OCI-LY1 (cell line): ENCODE measurements at regions not wholly inside any gene's neighbourhood (a gene's known extent, or its start where the extent isn't known, plus 50 kb on each side); places are given as distances from the start of the nearest gene placed in this dataset.

Experiments
- H2AFZ ChIP-seq: fragments of 200-600 bp; sonication (generic), shearing (Covaris generic); 2 replicates; pipeline ENCODE4 v1.6.0; 2014; ENCODE audit warnings: antibody characterized with exemption, mild to moderate bottlenecking, low read length
- H3F3A ChIP-seq: fragments of 200-600 bp; sonication (generic), shearing (Covaris generic); 2 replicates; pipeline ENCODE4 v1.6.0; 2014; ENCODE audit warnings: mild to moderate bottlenecking, antibody characterized with exemption, low read length, moderate library complexity; ENCODE audit not compliant: insufficient read depth
- H3K27ac ChIP-seq: fragments of 200-600 bp; sonication (generic); 2 replicates; pipeline ENCODE4 v1.5.1; 2014; ENCODE audit warnings: low read length, mixed run types, mild to moderate bottlenecking, low read depth; ENCODE audit not compliant: poor library complexity, severe bottlenecking
- H3K27me3 ChIP-seq: fragments of 200-600 bp; sonication (generic); 2 replicates; pipeline ENCODE4 v1.6.0; 2014; ENCODE audit warnings: antibody characterized with exemption, mild to moderate bottlenecking, low read length, moderate library complexity; ENCODE audit not compliant: insufficient read depth
- H3K36me3 ChIP-seq: fragments of 200-600 bp; sonication (generic); 2 replicates; pipeline ENCODE4 v1.6.1; 2014; ENCODE audit warnings: mild to moderate bottlenecking, antibody characterized with exemption, low read length, moderate library complexity, mixed read lengths; ENCODE audit not compliant: insufficient read depth
- H3K4me1 ChIP-seq: fragments of 200-600 bp; sonication (generic); 2 replicates; pipeline ENCODE4 v1.5.1; 2014; ENCODE audit warnings: mild to moderate bottlenecking, low read length, moderate library complexity; ENCODE audit not compliant: insufficient read depth, severe bottlenecking
- H3K4me2 ChIP-seq: fragments of 200-600 bp; sonication (generic), shearing (Covaris generic); 2 replicates; pipeline ENCODE4 v1.6.1; 2014; ENCODE audit warnings: low read length
- H3K4me3 ChIP-seq: fragments of 200-600 bp; sonication (generic); 2 replicates; pipeline ENCODE4 v1.5.1; 2014; ENCODE audit warnings: low read length, low read depth, mild to moderate bottlenecking, mixed read lengths; ENCODE audit not compliant: poor library complexity, severe bottlenecking
- H3K79me2 ChIP-seq: fragments of 200-600 bp; shearing (Covaris generic); 2 replicates; pipeline ENCODE4 v1.6.1; 2016; ENCODE audit warnings: mixed run types, low read length, mixed read lengths; ENCODE audit not compliant: insufficient read depth
- H3K9ac ChIP-seq: fragments of 200-600 bp; sonication (generic), shearing (Covaris generic); 2 replicates; pipeline ENCODE4 v1.6.1; 2014; ENCODE audit warnings: mild to moderate bottlenecking, low read length, mixed read lengths
- H3K9me2 ChIP-seq: fragments of 200-600 bp; sonication (generic), shearing (Covaris generic); 2 replicates; pipeline ENCODE4 v1.6.1; 2014; ENCODE audit warnings: low read depth, mild to moderate bottlenecking, low read length, mixed read lengths
- H3K9me3 ChIP-seq: fragments of 200-600 bp; shearing (Covaris generic); 2 replicates; pipeline ENCODE4 v1.6.1; 2014; ENCODE audit warnings: low read length, mixed read lengths
- H4K20me1 ChIP-seq: fragments of 200-600 bp; sonication (generic), shearing (Covaris generic); 2 replicates; pipeline ENCODE4 v1.6.0; 2016; ENCODE audit warnings: mild to moderate bottlenecking, low read length; ENCODE audit not compliant: insufficient read depth
- CTCF ChIP-seq: fragments of 200-600 bp; sonication (generic), shearing (Covaris generic); IDR thresholded peaks from 2 replicates; pipeline ENCODE4 v1.5.1; 2017; ENCODE audit warnings: mild to moderate bottlenecking, antibody characterized with exemption, low read length, moderate library complexity, mixed read lengths
- EZH2 ChIP-seq: fragments of 200-600 bp; sonication (generic), shearing (Covaris generic); IDR thresholded peaks from 2 replicates; pipeline ENCODE4 v1.8.0; 2017; ENCODE audit warnings: borderline replicate concordance, mixed run types, mild to moderate bottlenecking, antibody characterized with exemption, low read length, moderate library complexity, mixed read lengths

- H3K9ac ChIP-seq, result no peak overlapping the region
- no peaks in the 10 kb centered on the region for H4K20me1 ChIP-seq
- no peak overlapping the region for H3K4me2 ChIP-seq
- no peaks in the 10 kb centered on the region for H3K9me3 ChIP-seq
- no peaks in the 10 kb centered on the region for H3K79me2 ChIP-seq
- H3F3A ChIP-seq, result no peaks in the 10 kb centered on the region
- H3K27me3 ChIP-seq, result no peaks in the 10 kb centered on the region
- H3K27ac ChIP-seq, result no peak overlapping the region
- no peaks in the 10 kb centered on the region for H3K36me3 ChIP-seq
- H3K4me3 ChIP-seq, result no peak overlapping the region
- no peaks in the 10 kb centered on the region for H3K4me1 ChIP-seq
- H3K9me2 ChIP-seq, result no peaks in the 10 kb centered on the region
- H2AFZ ChIP-seq, result no peak overlapping the region
- no peak for TF ChIP-seq CTCF
- TF ChIP-seq EZH2, result no peak
Observed at GRCh38 chr19:29015569-29015968, 197.4 kb downstream of the UQCRFS1 start.

DNA sequence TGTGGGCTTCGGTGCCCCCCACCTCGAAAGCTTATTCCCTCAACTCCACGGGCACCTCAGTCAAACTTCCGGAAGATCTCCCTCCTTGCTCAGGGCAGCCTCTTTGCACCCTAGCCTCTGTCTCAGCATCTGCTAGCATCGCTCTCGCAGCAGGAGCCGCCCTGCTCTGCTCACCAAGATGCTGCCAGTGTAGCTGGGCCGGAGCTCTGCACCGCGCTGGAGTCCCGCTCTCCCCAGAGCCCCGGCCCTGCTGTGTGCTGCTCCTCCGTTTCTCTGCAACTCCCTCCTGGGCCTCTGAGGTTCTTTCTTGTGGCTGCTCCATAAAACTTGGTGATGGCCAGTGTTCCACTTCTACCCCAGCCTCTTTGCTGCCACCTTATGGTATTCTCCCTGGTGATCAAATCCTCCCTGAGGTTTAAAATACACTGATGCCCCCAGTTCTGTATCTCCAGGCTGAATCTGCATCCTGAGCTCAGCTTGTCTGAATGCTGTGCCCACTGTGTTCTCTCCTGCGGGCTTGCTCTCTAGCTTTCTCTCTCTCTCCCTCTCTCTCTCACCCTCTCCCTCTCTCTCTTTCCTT lies 198.0 kb downstream of the UQCRFS1 start:
- Histone ChIP-seq H4K20me1 (no peaks in the 10 kb centered on the region), H3K36me3 (no peaks in the 10 kb centered on the region), H3K27me3 (no peaks in the 10 kb centered on the region), H3K4me2 (no peak overlapping the region), H3F3A (no peaks in the 10 kb centered on the region), H3K27ac (no peak overlapping the region), H3K4me3 (no peak overlapping the region), H3K9ac (no peak overlapping the region), H3K79me2 (no peaks in the 10 kb centered on the region), H3K9me3 (no peaks in the 10 kb centered on the region), H3K9me2 (no peaks in the 10 kb centered on the region), H3K4me1 (no peaks in the 10 kb centered on the region), H2AFZ (no peak overlapping the region)
- TF ChIP-seq EZH2 (no peak), CTCF (no peak)

DNA sequence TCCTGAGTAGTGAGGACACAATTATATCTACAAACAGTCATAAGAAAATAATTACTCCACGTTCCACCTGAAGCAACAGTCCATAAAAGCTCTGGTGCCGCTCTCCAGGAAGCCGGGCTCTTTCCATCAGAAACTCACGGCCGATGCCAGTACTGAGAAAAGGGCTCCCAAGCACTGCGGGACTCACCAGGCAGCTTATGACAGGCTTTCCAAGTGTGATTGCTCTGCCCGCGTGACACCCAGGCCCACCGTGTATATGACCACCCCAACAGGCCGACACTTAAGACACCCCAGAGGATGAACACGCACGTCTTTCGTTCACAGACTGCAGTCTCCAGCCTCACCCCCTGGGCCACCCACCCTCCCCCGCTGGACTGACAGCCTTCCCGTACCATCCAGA lies 199.0 kb downstream of the UQCRFS1 start:
- no peak overlapping the region for H3K4me2 ChIP-seq
- H3K9me3 ChIP-seq, result no peaks in the 10 kb centered on the region
- TF ChIP-seq EZH2, result no peak
- TF ChIP-seq CTCF, result no peak
- H3K79me2 ChIP-seq, result no peaks in the 10 kb centered on the region
- H3K4me1 ChIP-seq, result no peaks in the 10 kb centered on the region
- H4K20me1 ChIP-seq, result no peaks in the 10 kb centered on the region
- H3K36me3 ChIP-seq, result no peaks in the 10 kb centered on the region
- no peaks in the 10 kb centered on the region for H3K9me2 ChIP-seq
- no peaks in the 10 kb centered on the region for H3F3A ChIP-seq
- no peak overlapping the region for H3K27ac ChIP-seq
- H3K9ac ChIP-seq, result no peak overlapping the region
- no peaks in the 10 kb centered on the region for H3K27me3 ChIP-seq
- no peak overlapping the region for H2AFZ ChIP-seq
- no peak overlapping the region for H3K4me3 ChIP-seq
